H9 (cell line): ENCODE measurements at regions not wholly inside any gene's neighbourhood (a gene's known extent, or its start where the extent isn't known, plus 50 kb on each side); places are given as distances from the start of the nearest gene placed in this dataset.

Experiments used
- DNase-seq: peaks from one replicate; pipeline ENCODE4 v3.0.0-alpha.2; 2017
- H2AFZ ChIP-seq: one replicate; pipeline ENCODE4 v1.6.1; 2013; ENCODE audit warnings: mild to moderate bottlenecking, low read length, control low read depth, moderate library complexity
- H2AK5ac ChIP-seq: 2 replicates; pipeline ENCODE4 v1.6.1; 2013; ENCODE audit warnings: low read length, control low read depth, mixed read lengths; ENCODE audit not compliant: insufficient read length
- H2BK120ac ChIP-seq: one replicate; pipeline ENCODE4 v1.6.1; 2013; ENCODE audit warnings: low read depth, mild to moderate bottlenecking, low read length, control low read depth, inconsistent platforms; ENCODE audit not compliant: poor library complexity, severe bottlenecking
- H2BK12ac ChIP-seq: 2 replicates; pipeline ENCODE4 v1.6.1; 2013; ENCODE audit warnings: low read length, control low read depth, mixed read lengths, low read depth; ENCODE audit not compliant: insufficient read length
- H2BK15ac ChIP-seq: 2 replicates; pipeline ENCODE4 v1.6.1; 2013; ENCODE audit warnings: low read depth, low read length, control low read depth
- H2BK20ac ChIP-seq: one replicate; pipeline ENCODE4 v1.6.1; 2013; ENCODE audit warnings: low read depth, mild to moderate bottlenecking, low read length, control low read depth, inconsistent platforms; ENCODE audit not compliant: poor library complexity, severe bottlenecking
- H2BK5ac ChIP-seq: 2 replicates; pipeline ENCODE4 v1.6.1; 2013; ENCODE audit warnings: low read length, control low read depth, mixed read lengths; ENCODE audit not compliant: insufficient read length
- H3K14ac ChIP-seq: 2 replicates; pipeline ENCODE4 v1.6.1; 2013; ENCODE audit warnings: low read length, control low read depth; ENCODE audit not compliant: insufficient read depth
- H3K18ac ChIP-seq: 2 replicates; pipeline ENCODE4 v1.6.1; 2013; ENCODE audit warnings: low read depth, mild to moderate bottlenecking, mixed read lengths, low read length, control low read depth; ENCODE audit not compliant: insufficient read length
- H3K23ac ChIP-seq: 2 replicates; pipeline ENCODE4 v1.6.1; 2013; ENCODE audit warnings: low read length, control low read depth, mixed read lengths, low read depth; ENCODE audit not compliant: insufficient read length
- H3K23me2 ChIP-seq: 2 replicates; pipeline ENCODE4 v1.6.1; 2013; ENCODE audit warnings: low read depth, mild to moderate bottlenecking, mixed read lengths, low read length, control low read depth; ENCODE audit not compliant: insufficient read length, poor library complexity, severe bottlenecking
- H3K27ac ChIP-seq: 2 replicates; pipeline ENCODE4 v1.5.1; 2013; ENCODE audit warnings: low read length, control low read depth, mixed read lengths, low read depth; ENCODE audit not compliant: insufficient read length
- H3K27me3 ChIP-seq: 2 replicates; pipeline ENCODE4 v1.6.1; 2013; ENCODE audit warnings: low read length, control low read depth, inconsistent platforms; ENCODE audit not compliant: insufficient read depth
- H3K4ac ChIP-seq: 2 replicates; pipeline ENCODE4 v1.6.1; 2013; ENCODE audit warnings: low read depth, mild to moderate bottlenecking, control low read depth, inconsistent platforms, low read length, moderate library complexity
- H3K4me1 ChIP-seq: 2 replicates; pipeline ENCODE4 v1.6.1; 2013; ENCODE audit warnings: low read length, control low read depth, inconsistent platforms; ENCODE audit not compliant: insufficient read depth
- H3K4me2 ChIP-seq: 2 replicates; pipeline ENCODE4 v1.6.1; 2013; ENCODE audit warnings: low read length, control low read depth, mixed read lengths; ENCODE audit not compliant: insufficient read length, insufficient read depth
- H3K56ac ChIP-seq: 2 replicates; pipeline ENCODE4 v1.6.1; 2013; ENCODE audit warnings: low read depth, mild to moderate bottlenecking, mixed read lengths, low read length, control low read depth; ENCODE audit not compliant: insufficient read length
- H3K79me1 ChIP-seq: 2 replicates; pipeline ENCODE4 v1.6.1; 2013; ENCODE audit warnings: low read depth, mild to moderate bottlenecking, moderate library complexity, low read length, control low read depth, inconsistent platforms; ENCODE audit not compliant: insufficient read depth, poor library complexity, severe bottlenecking
- H3K79me2 ChIP-seq: 2 replicates; pipeline ENCODE4 v1.6.1; 2013; ENCODE audit warnings: low read length, control low read depth, inconsistent platforms; ENCODE audit not compliant: insufficient read depth
- H3K9ac ChIP-seq: 2 replicates; pipeline ENCODE4 v1.6.1; 2013; ENCODE audit warnings: low read length, control low read depth, mixed read lengths; ENCODE audit not compliant: insufficient read length; ENCODE audit errors: extremely low read depth
- H3K9me3 ChIP-seq: one replicate; pipeline ENCODE4 v1.6.1; 2013; ENCODE audit warnings: low read depth, low read length, inconsistent platforms; ENCODE audit not compliant: control insufficient read depth
- H3T11ph ChIP-seq: one replicate; pipeline ENCODE4 v1.6.1; 2013; ENCODE audit warnings: mild to moderate bottlenecking, low read length, control low read depth, inconsistent platforms
- H4K20me1 ChIP-seq: one replicate; pipeline ENCODE4 v1.6.1; 2013; ENCODE audit not compliant: control insufficient read depth, insufficient read length, insufficient read depth
- H4K5ac ChIP-seq: 2 replicates; pipeline ENCODE4 v1.6.1; 2013; ENCODE audit warnings: low read depth, mild to moderate bottlenecking, mixed read lengths, low read length, control low read depth; ENCODE audit not compliant: insufficient read length
- H4K8ac ChIP-seq: replicated peaks from 2 replicates; pipeline ENCODE4 v1.6.1; 2013; ENCODE audit warnings: low read length, control low read depth, mixed read lengths, low read depth; ENCODE audit not compliant: insufficient read length
- H4K91ac ChIP-seq: 2 replicates; pipeline ENCODE4 v1.6.1; 2013; ENCODE audit warnings: low read depth, mild to moderate bottlenecking, moderate library complexity, mixed read lengths, low read length, control low read depth; ENCODE audit not compliant: insufficient read length
- H3K27ac Mint-ChIP-seq, 3 experiments: 2 replicates in 2 of 3; 3 replicates in 1 of 3; pipeline ENCODE4 v1.8.0; 2020 to 2021; ENCODE audit warnings: mixed read lengths in 3 of 3, mild to moderate bottlenecking in 1 of 3, moderate library complexity in 1 of 3
- H3K27me3 Mint-ChIP-seq: 2 replicates; pipeline ENCODE4 v1.8.0; 2021; ENCODE audit warnings: low read depth, mild to moderate bottlenecking, moderate library complexity, mixed read lengths
- H3K36me3 Mint-ChIP-seq, 3 experiments: 2 replicates in 2 of 3; 3 replicates in 1 of 3; pipeline ENCODE4 v1.8.0; 2020 to 2021; ENCODE audit warnings: low read depth in 3 of 3, mixed read lengths in 3 of 3; ENCODE audit not compliant: insufficient read depth in 1 of 3
- H3K4me1 Mint-ChIP-seq, 2 experiments: 2 replicates each; pipeline ENCODE4 v1.8.0; 2020; ENCODE audit warnings: mixed read lengths in 2 of 2
- H3K4me3 Mint-ChIP-seq, 2 experiments: 2 replicates in 1 of 2; 3 replicates in 1 of 2; pipeline ENCODE4 v1.8.0; 2020 to 2021; ENCODE audit warnings: mild to moderate bottlenecking in 2 of 2, mixed read lengths in 2 of 2, moderate library complexity in 1 of 2
- H3K9me3 Mint-ChIP-seq, 2 experiments: 2 replicates in 1 of 2; 3 replicates in 1 of 2; pipeline ENCODE4 v1.8.0; 2020; ENCODE audit warnings: mild to moderate bottlenecking in 2 of 2, mixed read lengths in 2 of 2, moderate library complexity in 1 of 2
- WGBS: extraction: QIAGEN DNeasy Blood & Tissue Kit; methylation state at CpG from one replicate; pipeline ENCODE4 v1.1.7; 2013; ENCODE audit warnings: missing lambda C conversion rate, low lambda C conversion rate, mixed read lengths; ENCODE audit not compliant: insufficient read length; ENCODE audit errors: extremely low coverage; 5-methylcytosine and 5-hydroxymethylcytosine counted together
- TF ChIP-seq, protein P1 (sequence below): fragments of 200-600 bp; sonication (generic); conservative IDR thresholded peaks from 3 replicates; pipeline ENCODE4 v1.8.0; 2021; ENCODE audit warnings: antibody characterized with exemption, mild to moderate bottlenecking

DNA sequence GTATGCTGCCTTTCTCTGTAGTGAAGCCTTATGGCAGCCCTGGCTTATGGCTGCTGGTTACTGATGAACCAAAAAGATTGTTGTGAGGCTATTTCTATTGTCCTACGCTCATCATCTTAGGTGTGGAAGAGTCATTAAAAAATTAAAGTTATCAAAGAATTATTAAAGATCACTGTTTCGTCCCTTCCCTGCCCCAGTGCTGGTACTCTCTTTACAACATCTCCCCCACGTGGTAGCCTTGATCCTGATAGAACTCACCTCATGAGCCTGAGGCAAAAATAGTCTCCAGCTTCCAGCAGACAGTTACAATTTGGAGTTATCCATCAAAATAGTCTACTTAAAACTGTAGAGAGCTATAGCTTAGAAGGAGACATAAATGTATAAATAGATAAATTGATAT lies 201.5 kb downstream of the S1PR1 start:
- no peaks in the 10 kb centered on the region for H3K27me3 ChIP-seq
- Mint-ChIP-seq H3K4me1 (peaks cover 17 to 26% of the 10 kb centered on the region in 2 experiments), H3K9me3 (no peaks in the 10 kb centered on the region), H3K27ac (0 out of 7 replicates have a peak overlapping the region, but pooled peaks of 1 of the 3 experiments have one; percentile 12), H3K4me3 (no peak overlapping the region), H3K27me3 (no peaks in the 10 kb centered on the region), H3K36me3 (no peaks in the 10 kb centered on the region)
- H2AFZ ChIP-seq = no peak overlapping the region
- no peak overlapping the region for H3K18ac ChIP-seq
- no peak overlapping the region for H3K14ac ChIP-seq
- H2BK20ac ChIP-seq = no peak overlapping the region
- DNase-seq = no peak
- H3K79me2 ChIP-seq = no peaks in the 10 kb centered on the region
- H3K4ac ChIP-seq = no peak overlapping the region
- H3K23ac ChIP-seq = no peak overlapping the region
- no peaks in the 10 kb centered on the region for H4K20me1 ChIP-seq
- H3K27ac ChIP-seq = no peak overlapping the region
- H2BK12ac ChIP-seq = no peak overlapping the region
- no peaks in the 10 kb centered on the region for H3K23me2 ChIP-seq
- H4K5ac ChIP-seq = no peak overlapping the region
- no peak overlapping the region for H2BK15ac ChIP-seq
- H3K4me1 ChIP-seq = 0 out of 2 replicates have a peak, but pooled peaks cover 6% of the 10 kb centered on the region
- TF ChIP-seq, protein P1, sequence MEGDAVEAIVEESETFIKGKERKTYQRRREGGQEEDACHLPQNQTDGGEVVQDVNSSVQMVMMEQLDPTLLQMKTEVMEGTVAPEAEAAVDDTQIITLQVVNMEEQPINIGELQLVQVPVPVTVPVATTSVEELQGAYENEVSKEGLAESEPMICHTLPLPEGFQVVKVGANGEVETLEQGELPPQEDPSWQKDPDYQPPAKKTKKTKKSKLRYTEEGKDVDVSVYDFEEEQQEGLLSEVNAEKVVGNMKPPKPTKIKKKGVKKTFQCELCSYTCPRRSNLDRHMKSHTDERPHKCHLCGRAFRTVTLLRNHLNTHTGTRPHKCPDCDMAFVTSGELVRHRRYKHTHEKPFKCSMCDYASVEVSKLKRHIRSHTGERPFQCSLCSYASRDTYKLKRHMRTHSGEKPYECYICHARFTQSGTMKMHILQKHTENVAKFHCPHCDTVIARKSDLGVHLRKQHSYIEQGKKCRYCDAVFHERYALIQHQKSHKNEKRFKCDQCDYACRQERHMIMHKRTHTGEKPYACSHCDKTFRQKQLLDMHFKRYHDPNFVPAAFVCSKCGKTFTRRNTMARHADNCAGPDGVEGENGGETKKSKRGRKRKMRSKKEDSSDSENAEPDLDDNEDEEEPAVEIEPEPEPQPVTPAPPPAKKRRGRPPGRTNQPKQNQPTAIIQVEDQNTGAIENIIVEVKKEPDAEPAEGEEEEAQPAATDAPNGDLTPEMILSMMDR = peak; percentile 59
- no peak overlapping the region for H4K91ac ChIP-seq
- no peak overlapping the region for H2BK120ac ChIP-seq
- no peak overlapping the region for H3K9ac ChIP-seq
- no peak overlapping the region for H3T11ph ChIP-seq
- no peak overlapping the region for H4K8ac ChIP-seq
- no peak overlapping the region for H3K4me2 ChIP-seq
- no peaks in the 10 kb centered on the region for H3K9me3 ChIP-seq
- WGBS = no CpG with 5 or more reads among the region's 3 CpGs
- H3K79me1 ChIP-seq = no peaks in the 10 kb centered on the region
- H3K56ac ChIP-seq = no peak overlapping the region
- H2AK5ac ChIP-seq = no peak overlapping the region
- no peak overlapping the region for H2BK5ac ChIP-seq
